GM23338 (cell line): ENCODE measurements at regions not wholly inside any gene's neighbourhood (a gene's known extent, or its start where the extent isn't known, plus 50 kb on each side); places are given as distances from the start of the nearest gene placed in this dataset.

Source experiments
- ATAC-seq: fragments of 200-7000 bp; cut with Tn5 transposase; 3 replicates; pipeline ENCODE4 v1.9.1; 2020
- DNase-seq: peaks from one replicate; pipeline ENCODE4 v3.0.0-alpha.2; 2015; ENCODE audit warnings: low spot score
- H2AFZ ChIP-seq: fragments of 200-600 bp; sonication (generic); 2 replicates; pipeline ENCODE4 v1.8.0; 2016; ENCODE audit warnings: antibody characterized with exemption, mild to moderate bottlenecking, moderate library complexity
- H3F3A ChIP-seq: fragments of 200-600 bp; sonication (generic); replicated peaks from 2 replicates; pipeline ENCODE4 v1.8.0; 2017; ENCODE audit warnings: antibody characterized with exemption, mixed run types, low read depth
- H3K27ac ChIP-seq: fragments of 200-600 bp; sonication (generic); 2 replicates; pipeline ENCODE4 v1.6.1; 2016; ENCODE audit warnings: low read depth
- H3K27me3 ChIP-seq: fragments of 200-600 bp; sonication (generic); 2 replicates; pipeline ENCODE4 v1.8.0; 2016; ENCODE audit warnings: mild to moderate bottlenecking, mixed run types, moderate library complexity; ENCODE audit not compliant: insufficient read depth
- H3K36me3 ChIP-seq: fragments of 200-600 bp; sonication (generic); 2 replicates; pipeline ENCODE4 v1.8.0; 2016; ENCODE audit warnings: mild to moderate bottlenecking; ENCODE audit not compliant: insufficient read depth
- H3K4me1 ChIP-seq: fragments of 200-600 bp; sonication (generic); 2 replicates; pipeline ENCODE4 v1.8.0; 2016; ENCODE audit warnings: mild to moderate bottlenecking, moderate library complexity; ENCODE audit not compliant: insufficient read depth
- H3K4me2 ChIP-seq: fragments of 200-600 bp; sonication (generic); 2 replicates; pipeline ENCODE4 v1.7.1; 2017; ENCODE audit warnings: mixed run types
- H3K4me3 ChIP-seq: fragments of 200-600 bp; sonication (generic); 2 replicates; pipeline ENCODE4 v1.6.1; 2016; ENCODE audit warnings: mixed run types
- H3K79me2 ChIP-seq: fragments of 200-600 bp; sonication (generic); replicated peaks from 2 replicates; pipeline ENCODE4 v1.8.0; 2017; ENCODE audit warnings: mild to moderate bottlenecking; ENCODE audit not compliant: insufficient read depth
- H3K9me2 ChIP-seq: fragments of 200-600 bp; sonication (generic); 2 replicates; pipeline ENCODE4 v1.8.0; 2017; ENCODE audit not compliant: insufficient read depth
- H4K20me1 ChIP-seq: fragments of 200-600 bp; sonication (generic); replicated peaks from 2 replicates; pipeline ENCODE4 v1.8.0; 2017; ENCODE audit warnings: mild to moderate bottlenecking; ENCODE audit not compliant: insufficient read depth
- H3K27ac Mint-ChIP-seq: 2 replicates; pipeline ENCODE4 v1.8.0; 2020; ENCODE audit warnings: inconsistent platforms, mild to moderate bottlenecking, moderate library complexity, mixed read lengths
- H3K27me3 Mint-ChIP-seq: 3 replicates; pipeline ENCODE4 v1.8.0; 2022; ENCODE audit warnings: low read depth, mild to moderate bottlenecking, moderate library complexity, mixed read lengths, inconsistent platforms; ENCODE audit not compliant: insufficient read depth, poor library complexity
- H3K36me3 Mint-ChIP-seq: 3 replicates; pipeline ENCODE4 v1.8.0; 2021; ENCODE audit warnings: low read depth, mild to moderate bottlenecking, inconsistent platforms, moderate library complexity, mixed read lengths
- H3K4me1 Mint-ChIP-seq: 3 replicates; pipeline ENCODE4 v1.8.0; 2020; ENCODE audit warnings: mild to moderate bottlenecking, inconsistent platforms, mixed read lengths
- H3K4me3 Mint-ChIP-seq: 3 replicates; pipeline ENCODE4 v1.8.0; 2021; ENCODE audit warnings: moderate library complexity, mild to moderate bottlenecking, inconsistent platforms, mixed read lengths
- H3K9me3 Mint-ChIP-seq: 3 replicates; pipeline ENCODE4 v1.8.0; 2020; ENCODE audit warnings: moderate library complexity, mild to moderate bottlenecking, inconsistent platforms, mixed read lengths
- CREB1 ChIP-seq: fragments of 250-450 bp; sonication (Bioruptor Pico); IDR thresholded peaks from 2 replicates; pipeline ENCODE4 v1.5.0; 2020; ENCODE audit warnings: low read depth, mild to moderate bottlenecking, moderate library complexity
- EZH2 ChIP-seq: fragments of 200-600 bp; sonication (generic); IDR thresholded peaks from one replicate; pipeline ENCODE4 v1.8.0; 2017; ENCODE audit warnings: antibody characterized with exemption, mild to moderate bottlenecking, low read depth; ENCODE audit not compliant: unreplicated experiment
- EZH2phosphoT487 ChIP-seq: fragments of 200-600 bp; sonication (generic); IDR thresholded peaks from one replicate; pipeline ENCODE4 v1.8.1; 2018; ENCODE audit warnings: antibody characterized with exemption; ENCODE audit not compliant: unreplicated experiment
- JUNB ChIP-seq: IDR thresholded peaks from one replicate; pipeline ENCODE4 v1.6.1; 2016; ENCODE audit warnings: antibody characterized with exemption; ENCODE audit not compliant: unreplicated experiment
- NANOG ChIP-seq: IDR thresholded peaks from 2 replicates; pipeline ENCODE4 v1.6.1; 2016; ENCODE audit warnings: antibody characterized with exemption, borderline replicate concordance
- POLR2AphosphoS5 ChIP-seq: IDR thresholded peaks from 2 replicates; pipeline ENCODE4 v1.6.1; 2016; ENCODE audit warnings: antibody characterized with exemption, low read depth
- STAT1 ChIP-seq: IDR thresholded peaks from one replicate; pipeline ENCODE4 v1.6.1; 2016; ENCODE audit warnings: antibody characterized with exemption; ENCODE audit not compliant: unreplicated experiment
- ZNF331 ChIP-seq: fragments of 250-450 bp; sonication (Bioruptor Pico); IDR thresholded peaks from 2 replicates; pipeline ENCODE4 v1.5.0; 2020; ENCODE audit warnings: low read depth, mild to moderate bottlenecking, moderate library complexity
- TF ChIP-seq, protein P1 (sequence below): IDR thresholded peaks from 2 replicates; pipeline ENCODE4 v1.6.1; 2016; ENCODE audit warnings: antibody characterized with exemption
- TF ChIP-seq, protein P2 (sequence below): fragments of 250-450 bp; sonication (Bioruptor Pico); IDR thresholded peaks from 2 replicates; pipeline ENCODE4 v1.5.0; 2020; ENCODE audit warnings: mild to moderate bottlenecking, moderate library complexity
- TF ChIP-seq, protein P3 (sequence below), 2 experiments: fragments of 200-600 bp in 1 of 2; sonication (generic) in 1 of 2; conservative IDR thresholded peaks; 2 replicates each; pipeline versions ENCODE4 v1.5.1 to v1.6.1; 2016 to 2017; ENCODE audit warnings: antibody characterized with exemption in 2 of 2, low read depth in 2 of 2, mild to moderate bottlenecking in 2 of 2, moderate library complexity in 1 of 2

DNA sequence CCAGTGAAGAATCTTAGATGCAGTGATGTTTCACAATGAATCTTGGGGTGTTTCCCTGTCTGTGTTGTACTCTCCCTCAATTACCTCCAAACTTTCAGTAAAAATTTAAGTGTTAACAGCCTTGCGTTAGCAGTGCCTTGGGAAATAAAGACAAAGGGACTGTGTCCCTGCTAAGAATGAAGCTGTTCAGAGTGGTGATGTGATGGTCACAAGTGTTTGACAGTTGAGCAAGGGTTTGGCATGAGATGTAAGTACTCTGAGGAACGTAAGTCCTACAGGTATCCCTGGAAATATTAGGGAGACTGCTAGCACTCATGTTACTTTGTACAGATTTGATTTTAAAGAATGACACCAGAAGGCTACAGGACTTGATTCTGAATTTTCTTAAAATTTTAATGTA lies 304.3 kb upstream of the DPH6 start:
- Mint-ChIP-seq H3K27ac (no peak overlapping the region), H3K4me1 (no peaks in the 10 kb centered on the region), H3K9me3 (no peaks in the 10 kb centered on the region), H3K36me3 (no peaks in the 10 kb centered on the region), H3K27me3 (no peaks in the 10 kb centered on the region), H3K4me3 (no peak overlapping the region)
- Histone ChIP-seq H3K4me2 (no peak overlapping the region), H3K27me3 (no peaks in the 10 kb centered on the region), H3K4me1 (no peaks in the 10 kb centered on the region), H3K4me3 (no peak overlapping the region), H3F3A (no peaks in the 10 kb centered on the region), H3K27ac (no peak overlapping the region), H3K9me2 (no peaks in the 10 kb centered on the region), H4K20me1 (no peaks in the 10 kb centered on the region), H3K36me3 (no peaks in the 10 kb centered on the region), H2AFZ (peak overlapping the region; percentile 69; the same call in 1 of the 2 replicates), H3K79me2 (no peaks in the 10 kb centered on the region)
- TF ChIP-seq, protein P1, sequence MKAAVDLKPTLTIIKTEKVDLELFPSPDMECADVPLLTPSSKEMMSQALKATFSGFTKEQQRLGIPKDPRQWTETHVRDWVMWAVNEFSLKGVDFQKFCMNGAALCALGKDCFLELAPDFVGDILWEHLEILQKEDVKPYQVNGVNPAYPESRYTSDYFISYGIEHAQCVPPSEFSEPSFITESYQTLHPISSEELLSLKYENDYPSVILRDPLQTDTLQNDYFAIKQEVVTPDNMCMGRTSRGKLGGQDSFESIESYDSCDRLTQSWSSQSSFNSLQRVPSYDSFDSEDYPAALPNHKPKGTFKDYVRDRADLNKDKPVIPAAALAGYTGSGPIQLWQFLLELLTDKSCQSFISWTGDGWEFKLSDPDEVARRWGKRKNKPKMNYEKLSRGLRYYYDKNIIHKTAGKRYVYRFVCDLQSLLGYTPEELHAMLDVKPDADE, result no peak
- no peak for DNase-seq
- ATAC-seq, result no peak

DNA sequence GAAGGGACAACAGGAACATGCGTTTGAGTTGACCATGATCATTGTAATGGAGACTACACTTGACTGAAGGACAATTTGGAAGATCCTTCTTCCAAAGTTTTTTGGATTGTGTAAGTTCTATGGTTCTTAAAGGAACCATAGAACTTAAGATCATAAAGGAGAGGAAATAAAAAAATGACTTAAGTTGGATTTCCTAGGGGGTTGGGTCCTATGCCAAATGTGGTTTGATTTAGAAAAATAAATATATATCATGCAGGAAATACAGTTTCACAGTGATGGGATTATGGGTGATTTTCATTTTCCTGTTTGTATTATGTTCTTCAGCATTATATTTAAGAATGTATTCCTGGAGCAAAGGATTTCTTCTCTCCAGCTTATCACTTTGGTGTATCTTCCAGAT lies 305.5 kb upstream of the DPH6 start:
- Histone ChIP-seq H3F3A (no peaks in the 10 kb centered on the region), H3K4me2 (no peak overlapping the region), H3K27ac (no peak overlapping the region), H3K36me3 (no peaks in the 10 kb centered on the region), H3K4me1 (no peaks in the 10 kb centered on the region), H4K20me1 (no peaks in the 10 kb centered on the region), H3K4me3 (no peak overlapping the region), H3K9me2 (no peaks in the 10 kb centered on the region), H3K27me3 (no peaks in the 10 kb centered on the region), H2AFZ (no peak overlapping the region), H3K79me2 (no peaks in the 10 kb centered on the region)
- Mint-ChIP-seq H3K27me3 (no peaks in the 10 kb centered on the region), H3K4me1 (no peaks in the 10 kb centered on the region), H3K4me3 (no peak overlapping the region), H3K36me3 (no peaks in the 10 kb centered on the region), H3K27ac (no peak overlapping the region), H3K9me3 (no peaks in the 10 kb centered on the region)
- ATAC-seq (no peak), DNase-seq (no peak)
- TF ChIP-seq JUNB, result no peak
- no peak for TF ChIP-seq POLR2AphosphoS5
- TF ChIP-seq, protein P1, result no peak
- TF ChIP-seq NANOG, result no peak
- no peak for TF ChIP-seq EZH2
- TF ChIP-seq, protein P2, sequence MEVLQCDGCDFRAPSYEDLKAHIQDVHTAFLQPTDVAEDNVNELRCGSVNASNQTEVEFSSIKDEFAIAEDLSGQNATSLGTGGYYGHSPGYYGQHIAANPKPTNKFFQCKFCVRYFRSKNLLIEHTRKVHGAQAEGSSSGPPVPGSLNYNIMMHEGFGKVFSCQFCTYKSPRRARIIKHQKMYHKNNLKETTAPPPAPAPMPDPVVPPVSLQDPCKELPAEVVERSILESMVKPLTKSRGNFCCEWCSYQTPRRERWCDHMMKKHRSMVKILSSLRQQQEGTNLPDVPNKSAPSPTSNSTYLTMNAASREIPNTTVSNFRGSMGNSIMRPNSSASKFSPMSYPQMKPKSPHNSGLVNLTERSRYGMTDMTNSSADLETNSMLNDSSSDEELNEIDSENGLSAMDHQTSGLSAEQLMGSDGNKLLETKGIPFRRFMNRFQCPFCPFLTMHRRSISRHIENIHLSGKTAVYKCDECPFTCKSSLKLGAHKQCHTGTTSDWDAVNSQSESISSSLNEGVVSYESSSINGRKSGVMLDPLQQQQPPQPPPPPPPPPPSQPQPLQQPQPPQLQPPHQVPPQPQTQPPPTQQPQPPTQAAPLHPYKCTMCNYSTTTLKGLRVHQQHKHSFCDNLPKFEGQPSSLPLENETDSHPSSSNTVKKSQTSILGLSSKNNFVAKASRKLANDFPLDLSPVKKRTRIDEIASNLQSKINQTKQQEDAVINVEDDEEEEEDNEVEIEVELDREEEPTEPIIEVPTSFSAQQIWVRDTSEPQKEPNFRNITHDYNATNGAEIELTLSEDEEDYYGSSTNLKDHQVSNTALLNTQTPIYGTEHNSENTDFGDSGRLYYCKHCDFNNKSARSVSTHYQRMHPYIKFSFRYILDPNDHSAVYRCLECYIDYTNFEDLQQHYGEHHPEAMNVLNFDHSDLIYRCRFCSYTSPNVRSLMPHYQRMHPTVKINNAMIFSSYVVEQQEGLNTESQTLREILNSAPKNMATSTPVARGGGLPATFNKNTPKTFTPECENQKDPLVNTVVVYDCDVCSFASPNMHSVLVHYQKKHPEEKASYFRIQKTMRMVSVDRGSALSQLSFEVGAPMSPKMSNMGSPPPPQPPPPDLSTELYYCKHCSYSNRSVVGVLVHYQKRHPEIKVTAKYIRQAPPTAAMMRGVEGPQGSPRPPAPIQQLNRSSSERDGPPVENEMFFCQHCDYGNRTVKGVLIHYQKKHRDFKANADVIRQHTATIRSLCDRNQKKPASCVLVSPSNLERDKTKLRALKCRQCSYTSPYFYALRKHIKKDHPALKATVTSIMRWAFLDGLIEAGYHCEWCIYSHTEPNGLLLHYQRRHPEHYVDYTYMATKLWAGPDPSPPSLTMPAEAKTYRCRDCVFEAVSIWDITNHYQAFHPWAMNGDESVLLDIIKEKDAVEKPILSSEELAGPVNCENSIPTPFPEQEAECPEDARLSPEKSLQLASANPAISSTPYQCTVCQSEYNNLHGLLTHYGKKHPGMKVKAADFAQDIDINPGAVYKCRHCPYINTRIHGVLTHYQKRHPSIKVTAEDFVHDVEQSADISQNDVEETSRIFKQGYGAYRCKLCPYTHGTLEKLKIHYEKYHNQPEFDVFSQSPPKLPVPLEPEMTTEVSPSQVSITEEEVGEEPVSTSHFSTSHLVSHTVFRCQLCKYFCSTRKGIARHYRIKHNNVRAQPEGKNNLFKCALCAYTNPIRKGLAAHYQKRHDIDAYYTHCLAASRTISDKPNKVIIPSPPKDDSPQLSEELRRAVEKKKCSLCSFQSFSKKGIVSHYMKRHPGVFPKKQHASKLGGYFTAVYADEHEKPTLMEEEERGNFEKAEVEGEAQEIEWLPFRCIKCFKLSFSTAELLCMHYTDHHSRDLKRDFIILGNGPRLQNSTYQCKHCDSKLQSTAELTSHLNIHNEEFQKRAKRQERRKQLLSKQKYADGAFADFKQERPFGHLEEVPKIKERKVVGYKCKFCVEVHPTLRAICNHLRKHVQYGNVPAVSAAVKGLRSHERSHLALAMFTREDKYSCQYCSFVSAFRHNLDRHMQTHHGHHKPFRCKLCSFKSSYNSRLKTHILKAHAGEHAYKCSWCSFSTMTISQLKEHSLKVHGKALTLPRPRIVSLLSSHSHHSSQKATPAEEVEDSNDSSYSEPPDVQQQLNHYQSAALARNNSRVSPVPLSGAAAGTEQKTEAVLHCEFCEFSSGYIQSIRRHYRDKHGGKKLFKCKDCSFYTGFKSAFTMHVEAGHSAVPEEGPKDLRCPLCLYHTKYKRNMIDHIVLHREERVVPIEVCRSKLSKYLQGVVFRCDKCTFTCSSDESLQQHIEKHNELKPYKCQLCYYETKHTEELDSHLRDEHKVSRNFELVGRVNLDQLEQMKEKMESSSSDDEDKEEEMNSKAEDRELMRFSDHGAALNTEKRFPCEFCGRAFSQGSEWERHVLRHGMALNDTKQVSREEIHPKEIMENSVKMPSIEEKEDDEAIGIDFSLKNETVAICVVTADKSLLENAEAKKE (CRISPR knock-in tag), result no peak
- TF ChIP-seq, protein P3, sequence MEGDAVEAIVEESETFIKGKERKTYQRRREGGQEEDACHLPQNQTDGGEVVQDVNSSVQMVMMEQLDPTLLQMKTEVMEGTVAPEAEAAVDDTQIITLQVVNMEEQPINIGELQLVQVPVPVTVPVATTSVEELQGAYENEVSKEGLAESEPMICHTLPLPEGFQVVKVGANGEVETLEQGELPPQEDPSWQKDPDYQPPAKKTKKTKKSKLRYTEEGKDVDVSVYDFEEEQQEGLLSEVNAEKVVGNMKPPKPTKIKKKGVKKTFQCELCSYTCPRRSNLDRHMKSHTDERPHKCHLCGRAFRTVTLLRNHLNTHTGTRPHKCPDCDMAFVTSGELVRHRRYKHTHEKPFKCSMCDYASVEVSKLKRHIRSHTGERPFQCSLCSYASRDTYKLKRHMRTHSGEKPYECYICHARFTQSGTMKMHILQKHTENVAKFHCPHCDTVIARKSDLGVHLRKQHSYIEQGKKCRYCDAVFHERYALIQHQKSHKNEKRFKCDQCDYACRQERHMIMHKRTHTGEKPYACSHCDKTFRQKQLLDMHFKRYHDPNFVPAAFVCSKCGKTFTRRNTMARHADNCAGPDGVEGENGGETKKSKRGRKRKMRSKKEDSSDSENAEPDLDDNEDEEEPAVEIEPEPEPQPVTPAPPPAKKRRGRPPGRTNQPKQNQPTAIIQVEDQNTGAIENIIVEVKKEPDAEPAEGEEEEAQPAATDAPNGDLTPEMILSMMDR (conservative IDR thresholded peaks at IDR 0.05; ENCODE audit: low read depth in 2 of 2), result no peak
- TF ChIP-seq ZNF331 (CRISPR knock-in tag), result no peak
- TF ChIP-seq CREB1, result no peak
- TF ChIP-seq EZH2phosphoT487, result no peak
- TF ChIP-seq STAT1, result no peak
